Tibial nerve (tissue), 4 donors: ENCODE measurements at regions not wholly inside any gene's neighbourhood (a gene's known extent, or its start where the extent isn't known, plus 50 kb on each side); places are given as distances from the start of the nearest gene placed in this dataset.

Source experiments
- CTCF ChIP-seq, 5 experiments: fragments of 200-600 bp in 3 of 5; fragments of 450-650 bp in 2 of 5; sonication (generic) in 3 of 5; IDR thresholded peaks; one replicate each; pipeline ENCODE4 v1.5.1; 2016 to 2019; ENCODE audit warnings: antibody characterized with exemption in 5 of 5, mild to moderate bottlenecking in 3 of 5, moderate library complexity in 2 of 5
- EP300 ChIP-seq, 2 donors: sonication (generic); formaldehyde crosslinking; IDR thresholded peaks; one replicate each; pipeline ENCODE4 v1.6.1; 2017; ENCODE audit warnings: antibody characterized with exemption in 2 of 2, mild to moderate bottlenecking in 1 of 2
- POLR2A ChIP-seq, 2 donors: fragments of 450-650 bp; IDR thresholded peaks; one replicate each; pipeline ENCODE4 v1.6.1; 2017; ENCODE audit warnings: antibody characterized with exemption in 2 of 2, mild to moderate bottlenecking in 2 of 2, moderate library complexity in 2 of 2

GRCh38 chr1:189606795-189607476 is 870.7 kb downstream of the BRINP3 start:
- TF ChIP-seq CTCF (IDR thresholded peaks at IDR 0.05) (no peak), POLR2A (IDR thresholded peaks at IDR 0.05) (no peak), EP300 (IDR thresholded peaks at IDR 0.05) (no peak)
